ENCODE measurements at regions not wholly inside any gene's neighbourhood (a gene's known extent, or its start where the extent isn't known, plus 50 kb on each side); places are given as distances from the start of the nearest gene placed in this dataset.
"Not testable (repeated sequence)": the region's sequence is repeated elsewhere in the genome, so short reads cannot be mapped to it uniquely, and the experiment has no call there.

- no peak for DNase-seq
Measured at GRCh38 chr7:93737953-93738352, 152.6 kb downstream of the TFPI2 start.

GRCh38 chr7:93736668-93737369 lies 153.7 kb downstream of the TFPI2 start:
- DNase-seq, result no peak

- DNase-seq, result no peak
Measured at GRCh38 chr7:93728292-93728691, 153.8 kb upstream of the CALCR start.

- no peak for DNase-seq
Measured at GRCh38 chr7:93725954-93726353, 151.4 kb upstream of the CALCR start.

GRCh38 chr7:93723424-93724124 lies 149.1 kb upstream of the CALCR start:
- no peak for DNase-seq

- no peak for DNase-seq
Measured at GRCh38 chr7:93720106-93720505, 145.6 kb upstream of the CALCR start.

GRCh38 chr7:93719546-93719945 lies 145.0 kb upstream of the CALCR start:
- no peak for DNase-seq

- no peak for DNase-seq
Measured at GRCh38 chr7:93717217-93717900, 142.8 kb upstream of the CALCR start.

GRCh38 chr7:93715234-93715633 lies 140.7 kb upstream of the CALCR start:
- DNase-seq, result peak; percentile 7 to 22

- no peak for DNase-seq
Measured at GRCh38 chr7:93711926-93712325, 137.4 kb upstream of the CALCR start.

- not testable (repeated sequence) for DNase-seq
Measured at GRCh38 chr7:93708255-93708654, 133.7 kb upstream of the CALCR start.

- DNase-seq, result no peak
Measured at GRCh38 chr7:93707249-93707648, 132.7 kb upstream of the CALCR start.

- DNase-seq, result not testable (repeated sequence)
Measured at GRCh38 chr7:93706162-93706561, 131.6 kb upstream of the CALCR start.

GRCh38 chr7:93704217-93704616 lies 129.7 kb upstream of the CALCR start:
- no peak for DNase-seq

- no peak for DNase-seq
Measured at GRCh38 chr7:93697901-93698300, 123.4 kb upstream of the CALCR start.

GRCh38 chr7:93693796-93694195 lies 119.3 kb upstream of the CALCR start:
- DNase-seq, result no peak

GRCh38 chr7:93690021-93690420 lies 115.5 kb upstream of the CALCR start:
- DNase-seq, result no peak

- DNase-seq, result no peak
Measured at GRCh38 chr7:93678185-93678584, 103.7 kb upstream of the CALCR start.

- no peak for DNase-seq
Measured at GRCh38 chr7:93663561-93664299, 89.2 kb upstream of the CALCR start.

- DNase-seq, result not testable (repeated sequence)
Measured at GRCh38 chr7:93658163-93658562, 83.6 kb upstream of the CALCR start.

GRCh38 chr7:93651603-93652159 lies 77.2 kb upstream of the CALCR start:
- no peak for DNase-seq

GRCh38 chr7:93646538-93646937 lies 72.0 kb upstream of the CALCR start:
- DNase-seq, result no peak

- no peak for DNase-seq
Measured at GRCh38 chr7:93636276-93636675, 61.8 kb upstream of the CALCR start.
